Mononuclear cell (primary cell): ENCODE measurements at regions not wholly inside any gene's neighbourhood (a gene's known extent, or its start where the extent isn't known, plus 50 kb on each side); places are given as distances from the start of the nearest gene placed in this dataset.

Experiments
- H3K27me3 ChIP-seq: 2 replicates; pipeline ENCODE4 v1.6.0; 2011; ENCODE audit warnings: low read length, control low read depth; ENCODE audit not compliant: insufficient read depth
- H3K4me1 ChIP-seq: 2 replicates; pipeline ENCODE4 v1.5.1; 2011; ENCODE audit warnings: mild to moderate bottlenecking, low read length, control low read depth; ENCODE audit not compliant: insufficient read depth
- H3K4me3 ChIP-seq: 2 replicates; pipeline ENCODE4 v1.5.1; 2011; ENCODE audit warnings: mild to moderate bottlenecking, low read length, moderate library complexity
- H3K9me3 ChIP-seq: 2 replicates; pipeline ENCODE4 v1.5.1; 2011; ENCODE audit warnings: low read depth, mild to moderate bottlenecking, control low read depth, low read length

GRCh38 chr5:68457285-68457684 lies 241.7 kb downstream of the PIK3R1 start:
- no peaks in the 10 kb centered on the region for H3K9me3 ChIP-seq
- H3K4me1 ChIP-seq: no peaks in the 10 kb centered on the region
- H3K4me3 ChIP-seq: no peak overlapping the region
- H3K27me3 ChIP-seq: no peaks in the 10 kb centered on the region

DNA sequence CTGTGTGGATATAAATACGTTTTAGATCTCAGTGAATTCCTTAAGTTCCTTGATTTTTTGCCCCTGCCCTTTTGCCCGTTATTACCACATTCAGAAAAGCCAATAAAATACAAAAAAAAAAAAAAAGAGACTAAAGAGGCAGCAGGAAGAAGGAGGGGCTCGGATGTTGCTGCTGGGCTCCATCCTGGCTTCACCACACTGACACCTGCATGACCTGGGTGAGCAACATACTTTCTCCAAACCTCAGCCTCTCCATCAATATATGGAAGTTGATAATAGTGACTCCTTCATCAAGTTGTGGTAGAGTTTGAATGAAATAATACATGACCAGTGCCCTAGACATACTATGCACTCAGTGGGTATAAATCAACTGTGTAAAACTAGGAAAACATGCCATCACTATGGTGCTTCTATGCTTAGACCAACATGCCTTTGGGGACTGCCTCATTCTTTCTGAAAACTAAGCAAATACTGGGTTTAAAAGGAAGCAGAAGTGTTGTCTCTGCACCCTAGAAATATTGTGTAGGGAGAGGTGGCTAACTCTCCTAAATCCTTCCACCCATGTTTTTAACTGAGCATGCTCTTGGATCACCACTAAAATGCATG lies 243.0 kb downstream of the PIK3R1 start:
- Histone ChIP-seq H3K4me3 (no peak overlapping the region), H3K4me1 (no peaks in the 10 kb centered on the region), H3K27me3 (no peaks in the 10 kb centered on the region), H3K9me3 (no peaks in the 10 kb centered on the region)

- no peak overlapping the region for H3K4me3 ChIP-seq
- H3K4me1 ChIP-seq: no peaks in the 10 kb centered on the region
- H3K27me3 ChIP-seq: no peaks in the 10 kb centered on the region
- H3K9me3 ChIP-seq: no peaks in the 10 kb centered on the region
These were observed 243.7 kb downstream of the PIK3R1 start for GRCh38 chr5:68459093-68459809.

DNA sequence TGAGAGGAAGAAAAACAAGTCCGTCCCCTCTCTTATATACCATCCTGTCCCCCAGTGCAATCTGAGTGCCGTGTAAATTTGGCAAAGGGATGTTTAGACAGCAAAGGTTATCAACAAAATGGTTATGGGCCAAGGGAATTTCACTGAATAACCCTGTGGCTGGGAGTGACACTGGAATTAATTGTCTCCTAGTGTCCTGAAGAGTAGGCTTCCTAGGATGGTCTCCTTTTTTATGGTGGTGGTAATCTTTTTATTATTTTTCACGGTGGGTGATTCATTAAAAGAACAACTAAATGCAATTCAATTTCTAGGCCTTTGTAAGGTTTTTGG lies 244.2 kb downstream of the PIK3R1 start:
- Histone ChIP-seq H3K27me3 (no peaks in the 10 kb centered on the region), H3K4me3 (no peak overlapping the region), H3K9me3 (no peaks in the 10 kb centered on the region), H3K4me1 (peaks cover 4% of the 10 kb centered on the region)

- Histone ChIP-seq H3K27me3 (no peaks in the 10 kb centered on the region), H3K4me1 (peaks cover 9% of the 10 kb centered on the region), H3K9me3 (no peaks in the 10 kb centered on the region), H3K4me3 (no peak overlapping the region)
These were observed 244.7 kb downstream of the PIK3R1 start for GRCh38 chr5:68460147-68460798.

GRCh38 chr5:68463606-68464005 lies 248.1 kb downstream of the PIK3R1 start:
- peaks cover 12% of the 10 kb centered on the region for H3K4me1 ChIP-seq
- H3K4me3 ChIP-seq: no peak overlapping the region
- no peaks in the 10 kb centered on the region for H3K9me3 ChIP-seq
- no peaks in the 10 kb centered on the region for H3K27me3 ChIP-seq

DNA sequence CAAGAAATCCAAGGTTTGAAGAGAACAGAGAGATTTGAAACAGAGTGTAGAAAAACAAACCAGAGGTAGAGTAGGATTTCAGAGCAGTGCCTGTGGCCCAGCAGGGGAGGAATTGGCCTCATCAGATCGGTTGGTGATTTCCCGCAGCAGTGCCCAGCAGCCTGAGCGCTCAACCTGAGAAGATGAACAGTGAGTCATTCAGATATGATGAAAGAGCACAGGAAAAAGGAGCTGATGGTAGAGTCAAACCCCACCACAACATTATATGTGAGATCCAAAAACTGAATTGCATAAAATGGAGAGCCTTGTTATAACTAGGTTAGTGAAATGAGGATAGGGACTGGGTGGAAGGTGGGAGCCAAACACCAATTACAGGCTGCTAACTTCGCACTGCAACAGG lies 248.9 kb downstream of the PIK3R1 start:
- Histone ChIP-seq H3K27me3 (no peaks in the 10 kb centered on the region), H3K4me1 (peaks cover 12% of the 10 kb centered on the region), H3K4me3 (no peak overlapping the region), H3K9me3 (no peaks in the 10 kb centered on the region)

DNA sequence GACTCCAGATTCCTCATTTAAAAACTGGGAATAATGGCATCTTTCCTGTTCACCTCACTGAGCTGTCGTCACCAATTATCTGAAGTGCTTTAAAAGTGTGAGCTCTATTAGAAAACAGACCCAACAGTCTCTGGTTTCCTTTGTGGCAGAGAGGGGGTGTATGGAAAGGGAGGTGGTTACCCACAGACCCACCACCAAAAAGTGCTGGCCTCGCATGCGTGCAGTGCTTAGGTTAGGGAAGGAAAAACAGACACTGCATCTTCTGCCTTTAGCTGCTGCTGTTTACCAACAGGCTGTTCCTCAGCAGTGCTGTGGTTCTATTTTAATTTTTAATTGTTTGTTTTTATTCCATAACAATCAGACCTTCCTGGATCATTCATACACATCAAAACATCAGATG lies 249.6 kb downstream of the PIK3R1 start:
- H3K27me3 ChIP-seq: no peaks in the 10 kb centered on the region
- H3K9me3 ChIP-seq: no peaks in the 10 kb centered on the region
- H3K4me1 ChIP-seq: peaks cover 12% of the 10 kb centered on the region
- no peak overlapping the region for H3K4me3 ChIP-seq

DNA sequence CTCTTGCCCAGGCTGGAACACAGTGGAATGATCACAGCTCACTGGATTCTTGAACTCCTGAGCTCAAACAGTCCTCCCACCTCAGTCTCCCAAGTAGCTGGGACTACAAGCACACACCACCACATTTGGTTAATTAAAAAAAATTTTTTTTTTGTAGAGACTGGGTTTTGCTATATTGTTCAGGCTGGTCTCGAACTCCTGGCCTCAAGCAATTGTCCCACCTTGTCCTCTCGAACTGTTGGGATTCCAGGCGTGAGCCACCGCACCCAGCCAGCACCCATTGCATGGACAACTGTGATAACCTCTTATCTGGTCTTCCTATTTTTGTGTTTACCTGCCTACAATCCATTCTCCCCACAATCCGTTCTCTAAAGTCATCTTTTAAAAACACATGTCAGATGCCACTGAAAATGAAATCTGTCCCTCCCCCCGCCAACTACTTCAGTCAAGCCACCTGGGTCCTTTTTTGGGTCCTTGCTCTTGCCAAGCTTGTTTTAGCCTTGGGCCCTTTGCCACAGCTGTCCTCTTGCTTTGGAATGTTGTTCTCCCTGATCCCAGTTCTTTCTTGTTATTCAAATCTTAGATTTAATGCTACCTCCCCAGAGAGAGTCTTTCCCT lies 250.5 kb downstream of the PIK3R1 start:
- Histone ChIP-seq H3K9me3 (no peaks in the 10 kb centered on the region), H3K4me3 (no peak overlapping the region), H3K27me3 (peaks cover 2% of the 10 kb centered on the region), H3K4me1 (peaks cover 12% of the 10 kb centered on the region)

DNA sequence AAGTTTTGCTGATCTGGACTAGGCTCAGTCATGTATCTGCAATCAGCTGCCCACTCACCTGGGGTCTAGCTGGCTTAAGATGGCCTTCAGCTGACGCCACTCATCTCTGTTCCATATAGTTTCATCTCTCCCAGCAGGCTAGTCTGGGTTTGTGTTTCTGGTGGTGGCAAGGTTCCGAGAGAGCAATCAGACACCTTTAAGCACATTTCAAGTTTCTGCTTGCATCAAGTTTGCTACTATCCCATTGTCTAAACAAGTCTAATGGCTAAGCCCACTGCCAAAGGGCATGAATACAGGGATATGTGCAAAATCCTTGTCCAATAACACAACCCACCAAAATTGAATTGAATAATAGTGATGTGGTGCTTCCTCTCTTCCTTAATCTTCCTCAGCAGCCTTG lies 251.7 kb downstream of the PIK3R1 start:
- H3K9me3 ChIP-seq: no peaks in the 10 kb centered on the region
- H3K4me1 ChIP-seq: peaks cover 12% of the 10 kb centered on the region
- H3K4me3 ChIP-seq: no peak overlapping the region
- H3K27me3 ChIP-seq: peaks cover 2% of the 10 kb centered on the region

- peaks cover 12% of the 10 kb centered on the region for H3K4me1 ChIP-seq
- H3K9me3 ChIP-seq: no peaks in the 10 kb centered on the region
- peaks cover 2% of the 10 kb centered on the region for H3K27me3 ChIP-seq
- H3K4me3 ChIP-seq: no peak overlapping the region
These were observed 252.2 kb downstream of the PIK3R1 start for GRCh38 chr5:68467794-68468193.

GRCh38 chr5:68468322-68468721 lies 252.8 kb downstream of the PIK3R1 start:
- peaks cover 2% of the 10 kb centered on the region for H3K27me3 ChIP-seq
- peaks cover 12% of the 10 kb centered on the region for H3K4me1 ChIP-seq
- H3K9me3 ChIP-seq: no peaks in the 10 kb centered on the region
- H3K4me3 ChIP-seq: no peak overlapping the region

DNA sequence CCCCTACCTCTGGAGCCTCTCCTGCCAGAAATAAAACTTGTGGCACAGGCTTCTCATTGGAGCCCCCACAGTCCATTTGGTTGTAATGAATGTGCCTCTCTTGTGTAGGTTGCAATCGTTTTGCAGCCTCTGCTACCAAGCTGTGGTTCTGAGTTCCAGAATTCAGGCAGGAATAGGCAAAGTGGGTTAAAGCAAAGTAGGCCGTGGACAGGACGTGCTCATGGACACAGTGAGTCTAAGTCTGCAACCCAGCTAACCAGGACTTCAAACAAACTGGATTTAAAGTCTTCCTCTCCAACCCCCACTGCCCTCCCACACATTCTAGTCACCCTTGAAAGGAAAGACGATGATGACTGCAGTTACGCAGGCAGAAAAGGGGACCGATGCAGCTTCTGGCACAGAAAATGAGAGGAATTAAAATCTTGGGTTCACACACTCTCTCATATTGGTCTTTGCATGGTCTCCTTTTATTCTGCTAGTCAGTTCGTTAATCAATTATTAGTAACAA lies 260.0 kb downstream of the PIK3R1 start:
- H3K4me3 ChIP-seq: no peak overlapping the region
- peaks cover 2% of the 10 kb centered on the region for H3K27me3 ChIP-seq
- H3K9me3 ChIP-seq: no peaks in the 10 kb centered on the region
- no peaks in the 10 kb centered on the region for H3K4me1 ChIP-seq

GRCh38 chr5:68476854-68477253 lies 261.3 kb downstream of the PIK3R1 start:
- H3K4me1 ChIP-seq: no peaks in the 10 kb centered on the region
- no peak overlapping the region for H3K4me3 ChIP-seq
- no peaks in the 10 kb centered on the region for H3K27me3 ChIP-seq

DNA sequence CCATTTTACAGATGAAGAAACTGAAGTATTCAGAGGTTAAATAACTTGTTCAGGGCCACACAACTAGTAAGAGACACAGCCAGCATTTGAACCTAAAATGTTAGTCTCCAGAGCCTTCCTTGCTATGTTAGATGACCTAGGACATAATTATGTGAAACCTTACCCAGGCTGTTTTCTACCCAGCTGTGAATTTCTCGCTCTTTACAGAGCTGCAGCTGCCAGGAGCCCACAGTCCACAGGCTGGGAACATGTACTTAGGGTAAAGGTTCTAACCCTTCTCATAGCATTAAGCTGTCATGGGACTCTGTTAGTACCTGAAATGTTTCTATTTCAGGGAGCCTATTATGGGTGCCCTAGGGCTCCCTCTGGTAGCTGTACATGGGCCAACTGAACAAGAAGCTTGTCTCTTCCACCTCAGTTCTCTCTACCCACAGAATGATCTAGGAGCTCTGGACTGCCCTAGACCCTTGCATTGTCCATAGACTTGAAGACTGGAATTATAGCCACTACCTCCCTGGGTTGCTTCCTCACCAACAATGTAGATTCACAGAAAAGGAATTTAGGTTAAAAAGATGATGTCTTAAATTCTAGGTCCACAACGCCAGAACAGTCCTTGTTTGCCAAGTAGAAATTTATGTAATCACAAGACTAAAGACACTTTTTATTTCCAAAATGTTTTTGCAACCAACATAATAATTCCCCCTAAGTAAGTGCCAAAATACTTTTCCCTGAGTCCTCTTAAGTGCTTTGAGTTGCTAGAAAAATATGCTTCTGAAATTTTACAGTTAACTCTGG lies 262.9 kb downstream of the PIK3R1 start:
- H3K4me3 ChIP-seq: no peak overlapping the region
- no peaks in the 10 kb centered on the region for H3K27me3 ChIP-seq
- H3K4me1 ChIP-seq: no peaks in the 10 kb centered on the region
- H3K9me3 ChIP-seq: no peaks in the 10 kb centered on the region

More at GRCh38 chr5:68476854-68477253, 261.3 kb downstream of the PIK3R1 start:
- no peaks in the 10 kb centered on the region for H3K9me3 ChIP-seq
